HFF-Myc (cell line): ENCODE measurements at regions not wholly inside any gene's neighbourhood (a gene's known extent, or its start where the extent isn't known, plus 50 kb on each side); places are given as distances from the start of the nearest gene placed in this dataset.

Experiments
- DNase-seq: peaks from one replicate; pipeline ENCODE4 v3.0.0-alpha.2; 2011; ENCODE audit warnings: low read depth; ENCODE audit errors: extremely low read depth
- H3K4me3 ChIP-seq: replicated peaks from 2 replicates; pipeline ENCODE4 v1.5.1; 2011; ENCODE audit warnings: low read depth, mild to moderate bottlenecking, control low read depth, low read length
- CTCF ChIP-seq: IDR thresholded peaks from 2 replicates; pipeline ENCODE4 v1.5.1; 2012; ENCODE audit warnings: mild to moderate bottlenecking, low read depth, low read length, control low read depth; ENCODE audit errors: missing control alignments

GRCh38 chr14:86442135-86442534 is 912.2 kb downstream of the FLRT2 start:
- DNase-seq: no peak
- no peak for TF ChIP-seq CTCF
- H3K4me3 ChIP-seq: no peak overlapping the region

- no peak for TF ChIP-seq CTCF
- DNase-seq: no peak
Measured at GRCh38 chr14:86430853-86431252, 900.9 kb downstream of the FLRT2 start.

GRCh38 chr14:86423214-86423613 is 893.3 kb downstream of the FLRT2 start:
- H3K4me3 ChIP-seq: no peak overlapping the region
- TF ChIP-seq CTCF: no peak
- DNase-seq: no peak

More at GRCh38 chr14:86430853-86431252, 900.9 kb downstream of the FLRT2 start:
- no peak overlapping the region for H3K4me3 ChIP-seq

- no peak for TF ChIP-seq CTCF
- no peak for DNase-seq
- H3K4me3 ChIP-seq: no peak overlapping the region
Measured at GRCh38 chr14:86420131-86420530, 890.2 kb downstream of the FLRT2 start.

- DNase-seq: no peak
- TF ChIP-seq CTCF: no peak
- no peak overlapping the region for H3K4me3 ChIP-seq
Measured at GRCh38 chr14:86414146-86414545, 884.2 kb downstream of the FLRT2 start.

GRCh38 chr14:86404989-86405649 is 875.2 kb downstream of the FLRT2 start:
- no peak for TF ChIP-seq CTCF
- DNase-seq: no peak
- no peak overlapping the region for H3K4me3 ChIP-seq

GRCh38 chr14:86404425-86404824 is 874.5 kb downstream of the FLRT2 start:
- DNase-seq: no peak
- no peak overlapping the region for H3K4me3 ChIP-seq
- TF ChIP-seq CTCF: no peak
